ENCODE measurements at regions not wholly inside any gene's neighbourhood (a gene's known extent, or its start where the extent isn't known, plus 50 kb on each side); places are given as distances from the start of the nearest gene placed in this dataset.
A peak's percentile ranks its signal among the peaks of the same experiment; 100 is the strongest.
"Not testable (repeated sequence)": the region's sequence is repeated elsewhere in the genome, so short reads cannot be mapped to it uniquely, and the experiment has no call there.

GRCh38 chr6:44002067-44002592 lies 125.1 kb downstream of the MRPL14 start:
- TF ChIP-seq CTCF (IDR thresholded peaks at IDR 0.05), result no peak
- no peak for TF ChIP-seq POLR2A (IDR thresholded peaks at IDR 0.05)
- intact Hi-C loops (cut with DNase I), result no loop called here
- Histone ChIP-seq H3K4me3 (peak overlapping the region in 1 of 4 donors; percentile 18), H3K27me3 (peaks cover 6% of the 10 kb centered on the region), H3K27ac (no peak overlapping the region), H3K36me3 (replicated peaks in 1 of 2) (no peaks in the 10 kb centered on the region), H3K4me1 (replicated peaks in 1 of 2) (peaks cover 18 to 23% of the 10 kb centered on the region in 2 donors), H3K9me3 (replicated peaks in 1 of 3) (no peaks in the 10 kb centered on the region)
- no peak for DNase-seq
- WGBS, 4 donors, result 16 to 27% (median 21%) methylated on average over 14 to 37 of the region's 37 CpGs

GRCh38 chr6:44001318-44002066 lies 125.8 kb downstream of the MRPL14 start:
- no peak for DNase-seq
- 48 to 51% (median 50%) methylated on average over 7 to 12 of the region's 12 CpGs for WGBS, 4 donors
- H3K27ac ChIP-seq, result no peak overlapping the region
- intact Hi-C loops (cut with DNase I), result no loop called here
- TF ChIP-seq CTCF (IDR thresholded peaks at IDR 0.05), result peak in 2 of 6 experiments; percentile 15 to 16
- no peak for TF ChIP-seq POLR2A (IDR thresholded peaks at IDR 0.05)
- H3K27me3 ChIP-seq, result peaks cover 6% of the 10 kb centered on the region
- no peaks in the 10 kb centered on the region for H3K9me3 ChIP-seq (replicated peaks in 1 of 3)
- no peaks in the 10 kb centered on the region for H3K36me3 ChIP-seq (replicated peaks in 1 of 2)
- H3K4me3 ChIP-seq, result no peak overlapping the region
- H3K4me1 ChIP-seq (replicated peaks in 1 of 2), result peaks cover 18 to 23% of the 10 kb centered on the region in 2 donors

DNA sequence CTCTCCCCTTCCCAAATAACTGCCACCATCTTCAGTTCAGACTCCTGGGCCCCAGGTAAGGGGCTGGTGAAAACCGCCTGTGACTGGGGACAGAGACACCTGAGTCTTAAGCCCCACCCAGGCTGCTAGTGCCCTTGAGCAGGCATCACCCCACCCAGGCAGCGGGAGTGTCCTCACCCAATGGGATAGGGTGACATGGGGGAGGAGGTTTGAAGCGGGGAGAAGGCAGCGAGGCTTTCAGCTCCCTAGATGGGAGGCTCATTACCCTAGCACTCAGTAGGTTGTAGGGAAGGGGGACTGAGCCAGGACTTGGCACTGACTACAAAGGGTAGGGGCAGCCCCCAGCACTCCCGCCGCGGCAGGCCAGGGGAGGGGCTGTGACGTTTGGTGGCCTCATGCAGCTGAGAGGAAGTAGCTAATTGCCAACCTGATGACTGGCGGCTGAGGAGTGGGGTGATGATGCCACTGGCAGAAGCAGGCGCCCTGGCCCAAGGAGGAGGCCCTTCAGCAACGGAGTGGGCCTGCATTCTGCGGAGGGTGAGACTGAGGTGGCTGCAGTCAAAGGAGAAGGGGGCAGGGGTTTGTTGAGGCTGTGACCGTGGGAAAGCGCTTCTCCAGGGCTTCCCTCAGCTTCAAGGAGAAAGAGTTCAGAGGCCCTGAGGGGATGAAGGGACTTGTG lies 126.9 kb downstream of the MRPL14 start:
- H3K4me1 ChIP-seq (replicated peaks in 1 of 2), result peaks cover 15 to 23% of the 10 kb centered on the region in 2 donors
- TF ChIP-seq POLR2A (IDR thresholded peaks at IDR 0.05), result no peak
- H3K27ac ChIP-seq, result no peak overlapping the region
- H3K36me3 ChIP-seq (replicated peaks in 1 of 2), result no peaks in the 10 kb centered on the region
- H3K4me3 ChIP-seq, result no peak overlapping the region
- intact Hi-C loops (cut with DNase I), result no loop called here
- H3K9me3 ChIP-seq (replicated peaks in 1 of 3), result no peaks in the 10 kb centered on the region
- WGBS, 4 donors, result 72 to 84% (median 73%) methylated on average over 9 to 14 of the region's 14 CpGs
- no peak for DNase-seq
- H3K27me3 ChIP-seq, result peaks cover 6% of the 10 kb centered on the region

DNA sequence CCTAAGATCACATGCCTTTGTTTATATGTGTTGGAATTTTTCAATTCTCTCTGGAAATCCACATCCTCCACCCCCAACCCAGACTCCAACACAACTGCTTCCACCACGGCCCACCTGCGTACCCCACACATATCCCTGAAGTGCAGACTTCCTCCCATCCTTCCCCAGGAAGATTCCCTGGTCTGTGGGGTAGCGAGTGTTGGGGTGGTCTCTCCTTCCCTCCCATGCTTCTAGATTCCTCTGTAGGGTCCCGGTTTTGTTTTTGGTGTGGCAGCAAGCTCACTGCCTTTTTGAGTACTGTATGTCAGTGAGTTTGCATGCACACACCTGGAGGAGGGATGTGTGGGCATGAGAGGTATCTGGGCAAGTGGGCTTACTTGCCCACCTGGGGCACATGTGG lies 127.6 kb downstream of the MRPL14 start:
- Histone ChIP-seq H3K27me3 (peaks cover 6% of the 10 kb centered on the region), H3K36me3 (replicated peaks in 1 of 2) (no peaks in the 10 kb centered on the region), H3K4me3 (no peak overlapping the region), H3K9me3 (replicated peaks in 1 of 3) (no peaks in the 10 kb centered on the region), H3K27ac (no peak overlapping the region), H3K4me1 (replicated peaks in 1 of 2) (peaks cover 8 to 16% of the 10 kb centered on the region in 2 donors)
- TF ChIP-seq CTCF (IDR thresholded peaks at IDR 0.05), result no peak
- peak in 1 of 7 donors; percentile 3 for DNase-seq
- 87 to 97% (median 92%) methylated on average over 4 of the region's 4 CpGs for WGBS, 4 donors
- intact Hi-C loops (cut with DNase I), result no loop called here

GRCh38 chr6:43998592-43999243 lies 128.5 kb downstream of the MRPL14 start:
- H3K4me3 ChIP-seq; H3K27me3 ChIP-seq; H3K27ac ChIP-seq; intact Hi-C loops (cut with DNase I); H3K9me3 ChIP-seq (replicated peaks in 1 of 3); H3K36me3 ChIP-seq (replicated peaks in 1 of 2): not testable (repeated sequence)
- peaks cover 8 to 15% of the 10 kb centered on the region in 2 donors for H3K4me1 ChIP-seq (replicated peaks in 1 of 2)
- 91 to 95% (median 91%) methylated on average over 23 to 24 of the region's 24 CpGs for WGBS, 4 donors
- peak in 1 of 7 donors; percentile 10 for DNase-seq

- H3K27ac ChIP-seq; H3K4me3 ChIP-seq; H3K27me3 ChIP-seq; intact Hi-C loops (cut with DNase I); H3K36me3 ChIP-seq (replicated peaks in 1 of 2); H3K9me3 ChIP-seq (replicated peaks in 1 of 3): not testable (repeated sequence)
- H3K4me1 ChIP-seq (replicated peaks in 1 of 2), result peaks cover 8 to 13% of the 10 kb centered on the region in 2 donors
- peak in 1 of 7 donors; percentile 5 for DNase-seq
- 91 to 97% (median 94%) methylated on average over 10 to 35 of the region's 35 CpGs for WGBS, 4 donors
These were observed 129.2 kb downstream of the MRPL14 start for GRCh38 chr6:43997990-43998585.
